H1 (cell line): ENCODE measurements at regions not wholly inside any gene's neighbourhood (a gene's known extent, or its start where the extent isn't known, plus 50 kb on each side); places are given as distances from the start of the nearest gene placed in this dataset.

Source experiments
- HDAC2 ChIP-seq, 2 experiments: fragments of 300-600 bp in 1 of 2; sonication (generic) in 1 of 2; IDR thresholded peaks; 2 replicates each; pipeline ENCODE4 v1.6.1; 2011 to 2012; ENCODE audit warnings: low read depth in 2 of 2, low read length in 2 of 2, mild to moderate bottlenecking in 2 of 2, moderate library complexity in 2 of 2, borderline replicate concordance in 1 of 2, inconsistent platforms in 1 of 2
- TAF7 ChIP-seq: optimal IDR thresholded peaks from 2 replicates; pipeline ENCODE3; 2011; ENCODE audit warnings: low read depth, mild to moderate bottlenecking, inconsistent platforms, low read length, moderate library complexity, borderline replicate concordance
- TF ChIP-seq, protein P1 (sequence below): IDR thresholded peaks from 2 replicates; pipeline ENCODE4 v1.6.1; 2011; ENCODE audit warnings: low read depth, mild to moderate bottlenecking, low read length; ENCODE audit not compliant: insufficient read depth

- TF ChIP-seq, protein P1, sequence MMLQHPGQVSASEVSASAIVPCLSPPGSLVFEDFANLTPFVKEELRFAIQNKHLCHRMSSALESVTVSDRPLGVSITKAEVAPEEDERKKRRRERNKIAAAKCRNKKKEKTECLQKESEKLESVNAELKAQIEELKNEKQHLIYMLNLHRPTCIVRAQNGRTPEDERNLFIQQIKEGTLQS = no peak
- TF ChIP-seq TAF7 (no peak), HDAC2 (IDR thresholded peaks at IDR 0.05; ENCODE audit: borderline replicate concordance in 1 of 2, low read depth in 2 of 2, low read length in 2 of 2) (no peak)
Measured at GRCh38 chr6:168885751-168886742, 367.6 kb downstream of the THBS2 start (continued).
